ENCODE measurements at regions not wholly inside any gene's neighbourhood (a gene's known extent, or its start where the extent isn't known, plus 50 kb on each side); places are given as distances from the start of the nearest gene placed in this dataset.

GRCh38 chr3:124207873-124208485 lies 216.1 kb upstream of the ROPN1 start:
- no peaks in the 10 kb centered on the region for H3K27me3 ChIP-seq
- intact Hi-C loops (cut with DNase I; ENCODE audit: low total_unique reads): no loop called here
- no peaks in the 10 kb centered on the region for H3K9me3 ChIP-seq
- TF ChIP-seq POLR2AphosphoS5 (IDR thresholded peaks at IDR 0.05) (no peak), POLR2A (IDR thresholded peaks at IDR 0.05) (no peak)
- TF ChIP-seq, protein P1, sequence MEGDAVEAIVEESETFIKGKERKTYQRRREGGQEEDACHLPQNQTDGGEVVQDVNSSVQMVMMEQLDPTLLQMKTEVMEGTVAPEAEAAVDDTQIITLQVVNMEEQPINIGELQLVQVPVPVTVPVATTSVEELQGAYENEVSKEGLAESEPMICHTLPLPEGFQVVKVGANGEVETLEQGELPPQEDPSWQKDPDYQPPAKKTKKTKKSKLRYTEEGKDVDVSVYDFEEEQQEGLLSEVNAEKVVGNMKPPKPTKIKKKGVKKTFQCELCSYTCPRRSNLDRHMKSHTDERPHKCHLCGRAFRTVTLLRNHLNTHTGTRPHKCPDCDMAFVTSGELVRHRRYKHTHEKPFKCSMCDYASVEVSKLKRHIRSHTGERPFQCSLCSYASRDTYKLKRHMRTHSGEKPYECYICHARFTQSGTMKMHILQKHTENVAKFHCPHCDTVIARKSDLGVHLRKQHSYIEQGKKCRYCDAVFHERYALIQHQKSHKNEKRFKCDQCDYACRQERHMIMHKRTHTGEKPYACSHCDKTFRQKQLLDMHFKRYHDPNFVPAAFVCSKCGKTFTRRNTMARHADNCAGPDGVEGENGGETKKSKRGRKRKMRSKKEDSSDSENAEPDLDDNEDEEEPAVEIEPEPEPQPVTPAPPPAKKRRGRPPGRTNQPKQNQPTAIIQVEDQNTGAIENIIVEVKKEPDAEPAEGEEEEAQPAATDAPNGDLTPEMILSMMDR (IDR thresholded peaks at IDR 0.05): no peak
- no peaks in the 10 kb centered on the region for H3K36me3 ChIP-seq
- no peak overlapping the region for H3K4me3 ChIP-seq
- no peaks in the 10 kb centered on the region for H3K4me1 ChIP-seq
- no peak for DNase-seq (ENCODE audit: low spot score in 2 of 2)
- H3K27ac ChIP-seq: no peak overlapping the region

DNA sequence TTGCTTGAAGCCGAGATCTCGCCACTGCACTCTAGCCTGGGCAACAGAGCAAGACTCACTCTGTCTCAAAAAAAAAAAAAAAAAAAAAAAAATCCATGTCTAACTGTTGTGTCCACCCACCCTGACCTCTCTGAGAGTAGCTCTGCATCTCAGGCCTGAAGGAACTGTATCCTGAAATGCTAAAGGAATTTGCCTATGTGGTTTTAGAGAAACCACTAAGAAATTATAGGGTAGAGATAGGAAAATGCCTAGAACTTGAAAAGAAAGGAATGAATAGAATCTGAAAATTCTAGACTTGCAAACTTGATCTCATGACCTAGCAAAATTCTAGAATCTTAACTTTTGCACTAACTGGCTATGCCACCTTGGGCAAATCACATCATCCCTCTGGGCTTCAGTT lies 217.5 kb upstream of the ROPN1 start:
- H3K4me3 ChIP-seq: no peak overlapping the region
- H3K4me1 ChIP-seq: no peaks in the 10 kb centered on the region
- H3K9me3 ChIP-seq: no peaks in the 10 kb centered on the region
- no peak overlapping the region for H3K27ac ChIP-seq
- TF ChIP-seq, protein P1 (IDR thresholded peaks at IDR 0.05): no peak
- TF ChIP-seq POLR2AphosphoS5 (IDR thresholded peaks at IDR 0.05) (no peak), POLR2A (IDR thresholded peaks at IDR 0.05) (no peak)
- H3K27me3 ChIP-seq: no peaks in the 10 kb centered on the region
- no peak for DNase-seq (ENCODE audit: low spot score in 2 of 2)
- H3K36me3 ChIP-seq: no peaks in the 10 kb centered on the region
- intact Hi-C loops (cut with DNase I; ENCODE audit: low total_unique reads): no loop called here

GRCh38 chr3:124210899-124211298 lies 219.0 kb upstream of the ROPN1 start:
- no peaks in the 10 kb centered on the region for H3K36me3 ChIP-seq
- H3K4me1 ChIP-seq: no peaks in the 10 kb centered on the region
- H3K4me3 ChIP-seq: no peak overlapping the region
- TF ChIP-seq POLR2A (IDR thresholded peaks at IDR 0.05) (no peak), POLR2AphosphoS5 (IDR thresholded peaks at IDR 0.05) (no peak)
- TF ChIP-seq, protein P1 (IDR thresholded peaks at IDR 0.05): no peak
- intact Hi-C loops (cut with DNase I; ENCODE audit: low total_unique reads): no loop called here
- no peaks in the 10 kb centered on the region for H3K27me3 ChIP-seq
- no peak for DNase-seq (ENCODE audit: low spot score in 2 of 2)
- H3K27ac ChIP-seq: no peak overlapping the region
- H3K9me3 ChIP-seq: no peaks in the 10 kb centered on the region

GRCh38 chr3:124213641-124214040 lies 221.7 kb upstream of the ROPN1 start:
- H3K9me3 ChIP-seq: no peaks in the 10 kb centered on the region
- no peaks in the 10 kb centered on the region for H3K4me1 ChIP-seq
- intact Hi-C loops (cut with DNase I; ENCODE audit: low total_unique reads): no loop called here
- H3K27ac ChIP-seq: no peak overlapping the region
- H3K4me3 ChIP-seq: no peak overlapping the region
- H3K27me3 ChIP-seq: no peaks in the 10 kb centered on the region
- no peak for DNase-seq (ENCODE audit: low spot score in 2 of 2)
- TF ChIP-seq, protein P1 (IDR thresholded peaks at IDR 0.05): no peak
- TF ChIP-seq POLR2AphosphoS5 (IDR thresholded peaks at IDR 0.05) (no peak), POLR2A (IDR thresholded peaks at IDR 0.05) (no peak)
- no peaks in the 10 kb centered on the region for H3K36me3 ChIP-seq

DNA sequence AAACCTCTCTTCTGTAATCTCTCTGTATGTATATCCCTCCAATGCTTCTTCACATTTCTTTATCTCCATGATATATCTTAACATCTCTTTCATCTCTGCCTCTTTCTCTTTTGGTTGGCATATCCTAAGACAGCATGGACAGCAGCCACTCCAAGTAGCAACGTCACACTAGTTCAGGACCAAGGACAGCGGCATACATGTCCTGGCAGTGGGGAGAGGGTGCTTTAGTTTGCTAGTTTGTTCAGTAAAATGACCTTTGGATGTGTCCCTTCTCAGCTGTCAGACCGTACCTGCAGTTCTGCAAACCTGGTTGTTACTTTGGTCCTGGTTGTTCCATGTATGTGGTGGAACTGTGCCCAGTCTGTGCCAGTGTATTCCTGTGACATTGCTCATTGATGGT lies 225.6 kb upstream of the ROPN1 start:
- intact Hi-C loops (cut with DNase I; ENCODE audit: low total_unique reads): no loop called here
- TF ChIP-seq POLR2A (IDR thresholded peaks at IDR 0.05) (no peak), POLR2AphosphoS5 (IDR thresholded peaks at IDR 0.05) (no peak)
- TF ChIP-seq, protein P1 (IDR thresholded peaks at IDR 0.05): no peak
- H3K4me1 ChIP-seq: no peaks in the 10 kb centered on the region
- peak in 1 of 2 donors; percentile 53 for DNase-seq (ENCODE audit: low spot score in 2 of 2)
- no peaks in the 10 kb centered on the region for H3K36me3 ChIP-seq
- no peak overlapping the region for H3K4me3 ChIP-seq
- H3K27me3 ChIP-seq: no peaks in the 10 kb centered on the region
- H3K27ac ChIP-seq: no peak overlapping the region
- no peaks in the 10 kb centered on the region for H3K9me3 ChIP-seq
